HG03354 (cell line): ENCODE measurements at regions not wholly inside any gene's neighbourhood (a gene's known extent, or its start where the extent isn't known, plus 50 kb on each side); places are given as distances from the start of the nearest gene placed in this dataset.

ENCODE experiments used
- ATAC-seq: cut with Tn5 transposase; IDR thresholded peaks from one replicate; pipeline ENCODE4 v1.9.1; 2021; ENCODE audit warnings: mild to moderate bottlenecking; ENCODE audit not compliant: unreplicated experiment, poor library complexity, severe bottlenecking

GRCh38 chr9:14403081-14403480, 89.1 kb upstream of the NFIB start:
- ATAC-seq, result no peak

DNA sequence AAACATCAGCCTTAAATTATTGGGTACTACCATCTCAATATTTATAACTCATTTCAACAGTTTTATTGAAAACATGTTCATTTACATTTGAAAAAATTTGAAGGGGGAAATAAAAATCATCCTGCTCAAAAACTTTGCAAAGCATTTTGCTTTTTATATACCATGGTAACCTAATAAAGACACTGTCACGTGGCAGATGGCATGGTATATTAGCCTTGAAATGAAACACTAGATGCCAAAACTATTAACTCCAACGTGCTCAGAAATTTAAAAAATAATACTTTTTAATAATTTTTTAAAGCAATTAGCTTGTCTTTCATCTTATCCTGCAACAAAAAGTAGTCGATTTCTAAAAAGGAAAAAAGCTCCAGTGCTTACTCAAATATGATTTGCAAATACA, 88.6 kb upstream of the NFIB start:
- ATAC-seq, result no peak

GRCh38 chr9:14401911-14402310, 88.0 kb upstream of the NFIB start:
- no peak for ATAC-seq

DNA sequence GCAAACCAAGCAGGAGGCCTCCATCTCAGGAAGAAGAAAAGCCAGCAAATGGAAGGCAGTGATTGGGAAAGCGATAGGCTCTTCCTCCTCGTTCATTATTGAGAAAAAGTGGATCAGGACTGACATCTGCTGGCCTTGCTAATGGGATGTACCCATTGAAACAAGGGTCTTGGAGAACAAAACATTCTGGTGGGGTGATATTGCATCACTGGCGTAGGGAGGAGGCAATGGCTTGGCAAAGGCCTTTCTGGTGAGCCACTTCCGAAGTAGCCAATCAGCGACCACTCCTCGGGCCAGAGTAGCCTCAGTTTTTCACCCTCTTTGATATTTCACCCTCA, 86.7 kb upstream of the NFIB start:
- ATAC-seq, result no peak

- ATAC-seq, result no peak
Measured at GRCh38 chr9:14399756-14400657, 86.1 kb upstream of the NFIB start.

DNA sequence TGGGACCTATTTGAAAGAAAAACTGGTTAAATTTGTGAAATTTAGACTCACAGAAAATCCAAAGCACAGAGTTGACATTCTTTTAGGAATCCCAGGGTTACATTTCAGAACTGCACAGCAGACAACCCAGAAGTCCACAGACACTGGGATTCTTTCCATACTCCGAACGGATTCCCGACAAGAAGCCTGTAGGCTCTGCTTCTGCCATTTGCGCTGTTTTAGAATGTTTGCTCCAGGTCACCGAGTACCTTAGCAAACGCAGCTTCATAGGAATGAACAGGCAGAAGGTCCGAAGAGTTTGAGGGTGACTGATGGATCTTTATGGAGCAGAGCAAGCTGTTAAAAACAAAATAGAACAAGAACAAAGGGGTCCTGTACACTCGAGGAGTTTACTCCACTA, 84.5 kb upstream of the NFIB start:
- no peak for ATAC-seq

GRCh38 chr9:14396171-14396570, 82.2 kb upstream of the NFIB start:
- no peak for ATAC-seq

GRCh38 chr9:14395317-14396082, 81.6 kb upstream of the NFIB start:
- no peak for ATAC-seq

- no peak for ATAC-seq
Measured at GRCh38 chr9:14393418-14393817, 79.5 kb upstream of the NFIB start.

DNA sequence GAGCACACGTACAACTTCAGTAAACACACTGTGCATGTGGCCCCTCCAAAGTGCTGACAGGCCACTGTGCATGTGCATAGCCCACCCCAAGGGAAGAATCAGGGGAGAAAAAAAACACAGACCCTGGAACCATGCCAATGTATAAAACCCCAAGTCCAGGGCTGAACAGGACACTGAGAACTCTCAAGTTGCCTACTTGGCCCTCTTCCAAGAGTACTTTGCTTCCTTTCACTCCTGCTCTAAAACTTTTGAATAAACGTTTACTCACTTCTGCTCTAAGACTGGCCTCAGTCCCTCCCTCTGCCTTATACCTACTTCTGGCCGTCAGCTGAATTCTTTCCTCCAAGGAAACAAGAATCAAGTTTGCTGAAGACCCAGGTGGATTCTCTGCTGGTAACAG, 77.7 kb upstream of the NFIB start:
- ATAC-seq, result no peak

GRCh38 chr9:14389657-14390056, 75.7 kb upstream of the NFIB start:
- ATAC-seq, result no peak

GRCh38 chr9:14389146-14389545, 75.2 kb upstream of the NFIB start:
- no peak for ATAC-seq

DNA sequence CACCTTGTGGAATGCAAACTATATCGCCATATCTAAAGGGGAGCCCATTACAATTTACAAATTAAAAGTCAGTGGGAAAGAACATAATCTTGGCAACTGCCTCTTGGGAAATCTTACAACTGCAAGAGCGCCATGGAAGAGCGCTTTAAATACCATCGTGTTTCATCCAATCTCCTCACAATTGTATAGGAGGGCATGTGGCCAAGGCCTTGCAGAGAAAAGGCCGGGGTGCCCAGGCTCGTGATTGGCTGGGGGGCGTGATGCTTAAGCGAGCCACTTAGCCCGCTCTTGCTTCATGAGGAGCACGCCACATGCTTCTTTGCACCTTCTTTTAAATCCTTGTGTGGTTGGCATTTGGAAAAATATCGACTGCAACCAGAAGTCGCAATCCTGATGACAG, 69.8 kb upstream of the NFIB start:
- no peak for ATAC-seq

GRCh38 chr9:14383294-14383693, 69.4 kb upstream of the NFIB start:
- ATAC-seq, result no peak

GRCh38 chr9:14380061-14380836, 66.3 kb upstream of the NFIB start:
- ATAC-seq, result no peak

- ATAC-seq, result no peak
Measured at GRCh38 chr9:14379280-14379679, 65.3 kb upstream of the NFIB start.

DNA sequence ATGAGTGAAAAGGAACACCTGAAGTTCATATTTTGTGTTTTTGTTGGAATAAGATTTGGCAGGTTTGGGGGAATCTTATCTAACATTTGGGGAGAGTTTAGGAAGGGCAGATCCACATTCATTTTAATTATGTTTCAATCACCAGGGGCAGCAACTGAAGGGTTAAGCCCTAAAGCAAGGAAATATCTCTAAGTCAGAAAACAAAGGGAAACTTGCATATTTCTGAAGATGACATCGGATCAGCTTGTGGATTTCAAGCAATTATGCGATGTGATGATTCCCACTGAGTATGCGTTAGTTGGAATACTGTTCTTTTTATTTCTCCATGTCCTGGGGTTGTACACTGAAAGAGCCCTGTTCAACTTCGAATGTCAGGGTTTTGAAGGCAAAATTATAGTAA, 59.8 kb upstream of the NFIB start:
- no peak for ATAC-seq

- ATAC-seq, result no peak
Measured at GRCh38 chr9:14373336-14373666, 59.4 kb upstream of the NFIB start.

DNA sequence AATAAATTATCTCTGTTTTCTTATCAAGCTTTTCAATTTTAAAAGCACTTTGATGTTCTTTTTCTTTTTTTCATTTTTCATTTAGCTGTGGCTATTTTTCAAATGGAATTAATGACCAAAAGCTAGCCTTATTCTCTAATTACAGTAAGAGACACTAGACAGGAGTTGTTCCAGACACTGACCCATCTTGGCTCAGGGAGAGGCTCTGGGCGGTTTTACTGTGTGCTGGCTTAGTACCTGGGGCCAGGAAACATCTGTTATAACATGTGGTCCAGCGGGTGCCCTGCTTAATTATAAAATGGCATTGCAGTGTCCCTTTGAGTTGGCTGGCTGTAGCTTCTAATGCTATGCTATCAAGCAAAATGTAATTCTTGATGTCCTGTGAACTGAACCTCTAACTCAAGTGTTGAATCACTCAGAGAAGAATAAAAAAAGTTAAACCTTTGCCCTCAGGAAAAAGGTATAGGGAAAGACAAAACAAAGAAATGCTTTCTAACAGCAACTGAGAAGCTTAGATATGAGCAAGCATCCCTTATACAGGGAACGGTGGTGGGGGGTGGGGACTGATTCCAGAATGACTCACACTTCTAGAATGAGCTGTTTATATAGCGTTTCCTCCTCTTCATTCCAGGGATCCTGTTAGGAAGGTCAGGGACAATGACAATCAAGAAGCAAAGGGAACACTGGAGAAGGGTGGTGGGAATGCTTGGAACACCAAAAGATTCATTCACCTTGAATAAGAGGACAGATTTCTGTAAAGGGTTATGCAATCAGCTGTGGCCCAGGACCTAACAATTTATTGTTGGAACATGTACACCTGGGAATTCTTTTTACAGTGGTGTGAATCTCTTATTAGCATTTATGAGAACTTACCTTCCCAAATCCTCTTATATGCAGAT, 58.7 kb upstream of the NFIB start:
- no peak for ATAC-seq

GRCh38 chr9:14369011-14369410, 55.1 kb upstream of the NFIB start:
- ATAC-seq, result no peak
